NCI-H748 treated with DMSO at 0.1 percent for 48 hours (cell line): ENCODE measurements at regions not wholly inside any gene's neighbourhood (a gene's known extent, or its start where the extent isn't known, plus 50 kb on each side); places are given as distances from the start of the nearest gene placed in this dataset.
"Not testable (repeated sequence)": the region's sequence is repeated elsewhere in the genome, so short reads cannot be mapped to it uniquely, and the experiment has no call there.

Experiments used
- DNase-seq: peaks from one replicate; lab custom pipeline; 2025; lab: John Stamatoyannopoulos, UW

GRCh38 chr11:35046681-35047080 is 92.3 kb upstream of the CD44 start:
- DNase-seq = no peak

- no peak for DNase-seq
Measured at GRCh38 chr11:35047179-35047578, 91.8 kb upstream of the CD44 start.

DNA sequence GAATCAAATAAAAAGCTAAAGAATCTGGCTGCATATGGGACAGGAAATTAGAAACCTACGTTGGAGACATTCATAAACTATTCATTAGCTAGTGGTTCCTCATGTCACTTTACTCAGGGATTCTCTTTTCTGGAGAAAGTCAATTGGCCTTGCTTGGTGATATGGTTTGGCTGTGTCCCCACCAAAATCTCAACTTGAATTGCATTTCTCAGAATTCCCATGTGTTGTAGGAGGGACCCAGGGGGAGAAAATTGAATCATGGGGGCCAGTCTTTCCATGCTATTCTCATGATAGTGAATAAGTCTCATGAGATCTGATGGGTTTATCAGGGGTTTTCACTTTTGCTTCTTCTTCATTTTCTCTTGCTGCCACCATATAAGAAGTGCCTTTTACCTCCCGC is 91.2 kb upstream of the CD44 start:
- DNase-seq = no peak

DNA sequence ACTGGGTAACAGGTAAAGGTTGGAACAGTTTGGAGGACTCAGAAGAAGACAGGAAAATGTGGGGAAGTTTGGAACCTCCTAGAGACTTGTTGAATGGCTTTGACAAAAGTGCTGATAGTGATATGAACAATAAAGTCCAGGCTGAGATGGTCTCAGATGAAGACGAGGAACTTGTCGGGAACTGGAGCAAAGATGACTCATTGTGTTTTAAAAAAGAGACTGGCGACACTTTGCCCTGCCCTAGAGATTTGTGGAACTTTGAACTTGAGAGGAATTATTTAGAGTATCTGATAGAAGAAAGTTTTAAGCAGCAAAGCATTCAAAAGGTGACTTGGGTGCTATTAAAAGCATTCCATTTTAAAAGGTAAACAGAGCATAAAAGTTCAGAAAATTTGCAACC is 90.6 kb upstream of the CD44 start:
- DNase-seq = not testable (repeated sequence)

- no peak for DNase-seq
Measured at GRCh38 chr11:35049859-35050531, 89.0 kb upstream of the CD44 start.

GRCh38 chr11:35050541-35050995 is 88.4 kb upstream of the CD44 start:
- no peak for DNase-seq

- DNase-seq = no peak
Measured at GRCh38 chr11:35056391-35057093, 82.4 kb upstream of the CD44 start.

- DNase-seq = no peak
Measured at GRCh38 chr11:35057926-35058668, 80.9 kb upstream of the CD44 start.

GRCh38 chr11:35058669-35059434 is 80.1 kb upstream of the CD44 start:
- DNase-seq = no peak

DNA sequence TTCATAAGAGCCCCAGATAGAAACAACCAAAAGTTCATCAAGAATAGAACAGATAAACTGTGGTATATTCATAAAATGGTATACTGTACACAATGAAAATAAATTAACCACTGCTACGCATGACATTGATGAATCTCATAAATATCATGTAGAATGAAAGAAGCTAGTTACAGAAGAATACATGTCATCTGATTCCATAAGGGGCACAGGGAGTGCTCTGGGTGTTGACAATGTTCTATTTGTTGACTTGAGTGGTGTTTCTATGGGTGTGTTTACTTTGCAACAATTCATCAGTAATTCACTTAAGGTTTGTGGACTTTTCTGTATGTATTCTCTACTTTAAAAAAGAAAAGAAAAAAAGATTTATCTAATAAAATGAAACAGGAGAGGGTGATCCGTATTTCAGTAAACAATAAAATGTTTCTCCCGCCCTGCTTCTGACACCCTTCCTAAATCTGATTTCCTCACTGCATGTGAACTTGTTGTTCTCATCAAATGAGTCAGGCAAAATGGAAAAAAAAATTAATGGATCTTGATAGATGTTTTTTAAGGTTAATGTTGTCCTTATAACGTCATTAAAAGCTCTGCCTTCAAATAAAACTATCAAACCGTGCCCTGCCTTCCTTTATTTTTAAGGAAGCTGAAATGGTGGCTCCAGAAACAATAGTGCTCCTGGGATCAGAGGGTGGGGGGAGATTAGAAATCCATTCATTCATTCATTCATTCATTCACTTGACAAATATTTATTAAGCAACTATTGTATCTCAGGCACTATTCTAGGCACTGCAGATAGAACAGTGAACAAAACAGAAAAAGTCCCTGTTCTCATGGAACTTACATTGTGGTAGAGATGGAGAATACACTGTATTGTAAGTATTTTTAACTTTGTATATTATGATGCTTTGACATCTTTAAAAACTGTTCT is 77.2 kb upstream of the CD44 start:
- peak; percentile 95 for DNase-seq

DNA sequence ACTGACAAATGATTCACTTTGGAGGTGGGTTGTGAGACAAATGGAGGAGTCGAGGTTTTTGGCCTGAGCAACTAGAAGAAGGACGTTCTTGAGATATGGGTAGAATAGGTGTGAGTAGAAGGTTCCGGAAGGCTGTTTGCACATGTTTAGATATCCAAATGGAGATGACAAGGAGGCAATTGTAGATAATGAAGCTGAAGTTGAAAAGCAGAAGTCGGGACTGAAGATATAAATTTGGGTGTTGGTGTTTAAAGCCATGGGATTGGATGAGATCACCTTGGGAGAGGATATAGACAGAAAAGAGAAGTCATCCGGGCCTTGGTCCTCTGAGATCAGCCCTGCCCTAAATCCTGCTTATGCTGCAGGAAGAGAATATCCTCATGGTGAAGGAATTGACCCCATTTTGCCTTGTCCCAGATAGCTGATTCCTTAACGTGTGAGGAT is 75.5 kb upstream of the CD44 start:
- DNase-seq = no peak

GRCh38 chr11:35064114-35064800 is 74.7 kb upstream of the CD44 start:
- DNase-seq = no peak

GRCh38 chr11:35065566-35065965 is 73.4 kb upstream of the CD44 start:
- no peak for DNase-seq

GRCh38 chr11:35066030-35066429 is 72.9 kb upstream of the CD44 start:
- no peak for DNase-seq

DNA sequence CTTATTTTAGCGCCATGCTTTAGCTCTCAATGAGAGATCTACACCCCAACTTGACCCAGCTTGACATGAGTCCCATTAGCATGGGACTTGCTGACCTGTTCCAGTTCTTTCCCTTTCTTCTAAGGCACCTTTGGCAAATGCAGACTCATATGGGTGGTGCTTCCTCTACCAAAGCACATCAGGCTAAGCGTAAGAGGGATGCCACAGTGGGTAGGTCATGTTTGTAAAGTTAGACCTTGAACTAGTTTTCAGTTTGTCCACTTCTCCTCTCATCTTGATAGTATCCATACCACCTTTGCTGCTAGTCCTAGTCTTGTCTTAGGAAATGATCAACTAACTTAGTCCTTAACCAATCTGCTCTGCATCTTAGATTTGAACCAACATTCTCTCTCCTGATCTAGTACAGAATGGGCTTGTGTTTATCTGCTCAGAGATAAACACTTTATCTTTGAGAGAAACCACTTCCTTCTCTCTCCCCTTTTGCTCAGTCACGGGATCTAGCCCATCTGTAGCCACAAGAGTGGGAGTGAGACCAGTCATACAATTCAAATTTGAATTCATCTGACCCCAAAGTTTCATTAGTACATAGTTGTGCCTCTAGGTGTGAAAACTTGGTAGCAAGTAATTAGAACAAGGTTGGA is 72.1 kb upstream of the CD44 start:
- no peak for DNase-seq

DNA sequence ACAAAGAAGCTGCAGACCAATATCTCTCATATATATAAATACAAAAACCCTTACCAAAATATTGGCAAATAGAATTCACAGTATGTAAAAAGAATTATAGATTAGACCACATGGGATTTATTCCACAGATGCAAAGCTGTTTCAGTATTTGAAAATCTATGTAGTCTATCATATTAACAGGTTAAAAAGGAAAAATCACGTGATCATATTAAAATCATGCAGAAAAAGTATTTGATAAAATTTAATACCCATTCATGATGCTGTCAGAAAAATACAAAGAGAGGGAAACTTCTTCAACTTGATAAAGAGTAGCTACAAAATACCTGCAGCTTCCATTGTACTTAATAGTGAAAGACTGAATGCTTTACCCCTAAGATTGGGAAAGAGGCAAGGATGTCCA is 67.2 kb upstream of the CD44 start:
- no peak for DNase-seq

GRCh38 chr11:35073691-35074419 is 65.1 kb upstream of the CD44 start:
- DNase-seq = no peak

DNA sequence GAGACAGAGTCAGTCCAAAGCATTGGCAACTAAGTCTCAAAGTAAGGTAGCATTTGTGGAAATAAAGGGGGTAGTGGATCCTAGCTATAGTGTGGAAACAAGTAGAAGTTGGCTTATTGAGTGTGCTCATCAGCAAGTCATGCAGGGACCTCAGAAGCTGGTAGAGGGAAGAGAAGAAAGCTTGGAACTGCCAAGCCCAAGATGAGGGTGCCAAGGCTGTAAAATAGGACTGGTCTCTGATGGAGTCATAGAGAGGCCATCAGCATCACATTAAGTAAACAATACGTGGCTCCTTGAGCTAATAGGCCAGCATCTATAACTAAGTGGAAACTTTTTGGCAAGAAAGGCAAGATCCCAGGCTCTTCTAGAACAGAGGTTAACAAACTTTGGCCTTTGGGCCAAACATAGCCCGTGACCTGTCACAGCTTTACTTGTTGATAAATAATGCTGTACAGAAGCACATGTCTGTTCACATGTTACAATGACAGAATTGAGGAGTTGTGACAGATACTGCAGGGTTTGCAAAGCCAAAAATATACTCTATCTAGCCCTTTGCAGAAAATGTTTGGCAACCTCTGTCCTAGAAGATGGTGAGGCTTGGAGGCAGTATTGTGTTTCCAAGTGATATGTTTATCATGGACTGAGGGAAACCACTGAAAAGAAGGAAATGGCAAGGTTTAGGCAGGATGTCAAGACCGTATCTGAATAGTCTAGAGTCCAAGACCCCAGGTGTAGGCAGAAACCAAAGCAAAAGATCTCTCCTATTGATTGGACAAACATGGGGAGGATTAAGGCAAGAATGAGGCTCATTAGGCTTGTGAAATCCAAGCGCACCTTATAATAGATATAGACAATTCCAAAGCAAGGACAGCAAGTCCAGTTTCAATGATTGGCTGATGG is 62.5 kb upstream of the CD44 start:
- no peak for DNase-seq
